Heart left ventricle (tissue), 16 donors: ENCODE measurements at regions not wholly inside any gene's neighbourhood (a gene's known extent, or its start where the extent isn't known, plus 50 kb on each side); places are given as distances from the start of the nearest gene placed in this dataset.
"Not testable (repeated sequence)": the region's sequence is repeated elsewhere in the genome, so short reads cannot be mapped to it uniquely, and the experiment has no call there.

ENCODE experiments used
- ATAC-seq, 4 donors: fragments of 200-7000 bp; cut with Tn5 transposase; one replicate each; pipeline ENCODE4 v1.9.1; 2020 to 2022; ENCODE audit warnings: moderate library complexity in 4 of 4, mild to moderate bottlenecking in 3 of 4, moderate number of reproducible peaks in 1 of 4
- DNase-seq, 5 donors: peaks; one replicate each; pipeline ENCODE4 v3.0.0-alpha.2; 2020
- H3K27ac ChIP-seq, 12 donors: fragments of 200-600 bp; sonication (generic) in 4 of 12; one replicate each; pipeline versions ENCODE4 v1.5.0 to v1.8.0; 2016 to 2022; ENCODE audit warnings: mild to moderate bottlenecking in 2 of 12
- H3K27me3 ChIP-seq, 9 donors: fragments of 200-600 bp; sonication (generic) in 2 of 9; one replicate each; pipeline versions ENCODE4 v1.5.1 to v1.8.0; 2016 to 2022; ENCODE audit warnings: mild to moderate bottlenecking in 3 of 9
- H3K36me3 ChIP-seq, 9 donors: fragments of 200-600 bp; sonication (generic) in 2 of 9; one replicate each; pipeline versions ENCODE4 v1.5.0 to v1.8.0; 2018 to 2022; ENCODE audit warnings: mild to moderate bottlenecking in 2 of 9
- H3K4me1 ChIP-seq, 12 donors: fragments of 200-600 bp; sonication (generic) in 4 of 12; one replicate each; pipeline versions ENCODE4 v1.5.0 to v1.8.0; 2016 to 2022; ENCODE audit warnings: mild to moderate bottlenecking in 3 of 12
- H3K4me3 ChIP-seq, 12 donors: fragments of 200-600 bp; sonication (generic) in 4 of 12; one replicate each; pipeline versions ENCODE4 v1.5.0 to v1.8.0; 2017 to 2022; ENCODE audit warnings: mild to moderate bottlenecking in 9 of 12, moderate library complexity in 4 of 12
- H3K9me3 ChIP-seq, 12 donors: fragments of 200-600 bp; sonication (generic) in 4 of 12; one replicate each; pipeline versions ENCODE4 v1.5.0 to v1.8.0; 2016 to 2022; ENCODE audit warnings: mild to moderate bottlenecking in 1 of 12
- POLR2A ChIP-seq, 2 donors: fragments of 450-650 bp; IDR thresholded peaks; one replicate each; pipeline ENCODE4 v1.6.1; 2017; ENCODE audit warnings: antibody characterized with exemption in 2 of 2, mild to moderate bottlenecking in 2 of 2, moderate library complexity in 2 of 2
- WGBS, 4 donors: extraction: QIAGEN DNeasy Blood & Tissue Kit in 2 of 4; methylation state at CpG; one replicate each; pipeline versions ENCODE4 v1.1.5 to v1.1.7; 2013 to 2018; 5-methylcytosine and 5-hydroxymethylcytosine counted together
- intact Hi-C, 10 donors: fragments of 100-400 bp; cut with DNase I; formaldehyde crosslinking; loops; one replicate each; pipeline versions ENCODE4 v1.11.1 to v1.14.2; 2022
- TF ChIP-seq, protein P1 (sequence below), 12 donors: fragments of 200-600 bp; sonication (generic) in 4 of 12; IDR thresholded peaks; one replicate each; pipeline versions ENCODE4 v1.5.0 to v1.8.0; 2018 to 2022; ENCODE audit warnings: antibody characterized with exemption in 12 of 12, mild to moderate bottlenecking in 5 of 12
- donor health status: ischemic (EF 13 %, LVEDD 7.1; RV severe dilation, severe dysfunction).
- donor health status: healthy with polysubstance abuse.
- donor health status: DM: no; HTN: yes; CAD: no.
- donor health status: DM: no; HTN: no; CAD: no.
- donor health status: ischemic (EF 25% LVEDD 6.9; RV normal size, moderate dysfunction).
- donor health status: ischemic (EF 25% LVEDD 5.7; RV mildly dilated, moderate dysfunction).
- donor health status: healthy.
- donor health status: DM: yes; HTN: yes; CAD: no.
- donor health status: ischemic (EF 35%, LVEDD 5.7; RV mildly dilated, moderate dysfunction).
- donor health status: nonischemic (EF 11% LVEDD 7.7; RV severe dilation, severe dysfunction).
- donor health status: DM: yes; HTN: yes; CAD: no.
- donor health status: PGD.
- donor health status: ischemic (EF 29% LVEDD 5.4; RV normal size, mild dysfunction).
- donor health status: nonischemic (EF 23%, LVEDD 6.1; RV moderate dilation, normal function).

DNA sequence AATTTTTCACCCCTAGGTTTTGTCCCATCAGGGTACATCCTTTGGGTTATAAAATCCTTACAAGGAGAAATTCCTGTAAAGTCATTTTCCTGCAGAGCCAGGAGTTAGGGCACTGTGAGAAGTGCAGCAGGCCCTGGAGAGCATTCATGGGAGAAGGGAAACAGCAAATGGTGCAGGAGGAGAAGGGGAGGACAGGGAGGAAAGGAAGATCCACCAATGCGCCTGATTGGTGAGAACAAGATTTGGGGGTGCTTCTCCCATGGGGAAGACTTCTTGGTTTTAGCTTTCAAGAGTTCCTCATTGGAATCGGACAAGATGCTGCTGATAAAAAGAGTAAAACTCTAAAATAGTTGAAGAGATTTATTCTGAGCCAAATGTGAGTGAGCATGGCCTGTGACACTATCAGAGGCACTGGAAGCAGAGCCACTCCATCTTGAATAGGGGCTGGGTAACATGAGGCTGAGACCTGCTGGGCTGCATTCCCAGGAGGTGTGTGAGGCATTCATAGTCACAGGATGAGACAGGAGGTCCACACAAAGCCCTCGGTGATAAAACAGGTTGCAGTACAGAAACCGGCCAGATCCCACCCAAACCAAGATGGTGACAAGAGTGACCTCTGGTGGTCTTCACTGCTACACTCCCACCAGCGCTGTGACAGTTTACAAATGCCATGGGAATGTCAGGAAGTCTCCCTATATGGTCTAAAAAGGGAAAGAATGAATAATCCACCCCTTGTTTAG lies 305.5 kb upstream of the USP9Y start:
- H3K27ac ChIP-seq, H3K36me3 ChIP-seq, H3K4me3 ChIP-seq, ATAC-seq, H3K9me3 ChIP-seq, intact Hi-C loops, H3K4me1 ChIP-seq, H3K27me3 ChIP-seq, DNase-seq: not testable (repeated sequence)
- TF ChIP-seq, protein P1, sequence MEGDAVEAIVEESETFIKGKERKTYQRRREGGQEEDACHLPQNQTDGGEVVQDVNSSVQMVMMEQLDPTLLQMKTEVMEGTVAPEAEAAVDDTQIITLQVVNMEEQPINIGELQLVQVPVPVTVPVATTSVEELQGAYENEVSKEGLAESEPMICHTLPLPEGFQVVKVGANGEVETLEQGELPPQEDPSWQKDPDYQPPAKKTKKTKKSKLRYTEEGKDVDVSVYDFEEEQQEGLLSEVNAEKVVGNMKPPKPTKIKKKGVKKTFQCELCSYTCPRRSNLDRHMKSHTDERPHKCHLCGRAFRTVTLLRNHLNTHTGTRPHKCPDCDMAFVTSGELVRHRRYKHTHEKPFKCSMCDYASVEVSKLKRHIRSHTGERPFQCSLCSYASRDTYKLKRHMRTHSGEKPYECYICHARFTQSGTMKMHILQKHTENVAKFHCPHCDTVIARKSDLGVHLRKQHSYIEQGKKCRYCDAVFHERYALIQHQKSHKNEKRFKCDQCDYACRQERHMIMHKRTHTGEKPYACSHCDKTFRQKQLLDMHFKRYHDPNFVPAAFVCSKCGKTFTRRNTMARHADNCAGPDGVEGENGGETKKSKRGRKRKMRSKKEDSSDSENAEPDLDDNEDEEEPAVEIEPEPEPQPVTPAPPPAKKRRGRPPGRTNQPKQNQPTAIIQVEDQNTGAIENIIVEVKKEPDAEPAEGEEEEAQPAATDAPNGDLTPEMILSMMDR (IDR thresholded peaks at IDR 0.05), result peak in 1 of 12 donors; percentile 6
- 44 to 46% methylated on average over 5 of the region's 5 CpGs; no CpG with 5 or more reads in 2 of the 4 donors for WGBS, 4 donors

DNA sequence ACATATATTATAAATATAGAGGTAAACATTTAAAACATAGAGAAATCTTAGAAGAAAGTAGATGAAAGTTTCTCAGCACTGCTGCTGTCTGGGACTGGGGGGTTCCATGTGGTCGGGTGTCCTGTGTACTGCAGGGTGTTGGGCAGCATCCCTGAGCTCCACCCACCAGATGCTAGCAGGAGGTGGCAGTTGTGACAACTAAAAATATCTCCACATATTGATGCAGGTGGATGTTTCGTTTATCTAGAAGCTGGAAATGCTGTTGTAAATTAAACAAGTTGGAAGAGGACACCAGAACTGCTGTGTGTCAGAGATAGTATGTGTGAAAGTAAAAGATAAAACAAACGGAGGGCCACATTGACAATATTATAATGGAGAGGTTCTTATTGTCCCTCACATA lies 297.1 kb upstream of the USP9Y start:
- Histone ChIP-seq H3K9me3 (no peaks in the 10 kb centered on the region), H3K27ac (no peak overlapping the region), H3K36me3 (no peaks in the 10 kb centered on the region), H3K27me3 (no peaks in the 10 kb centered on the region), H3K4me1 (no peaks in the 10 kb centered on the region), H3K4me3 (no peak overlapping the region)
- WGBS, 4 donors, result 30 to 38% methylated on average over 3 of the region's 3 CpGs; no CpG with 5 or more reads in 2 of the 4 donors
- intact Hi-C loops, result no loop called here
- ATAC-seq (no peak), DNase-seq (no peak)
- no peak for TF ChIP-seq POLR2A (IDR thresholded peaks at IDR 0.05)
- TF ChIP-seq, protein P1 (IDR thresholded peaks at IDR 0.05), result no peak

DNA sequence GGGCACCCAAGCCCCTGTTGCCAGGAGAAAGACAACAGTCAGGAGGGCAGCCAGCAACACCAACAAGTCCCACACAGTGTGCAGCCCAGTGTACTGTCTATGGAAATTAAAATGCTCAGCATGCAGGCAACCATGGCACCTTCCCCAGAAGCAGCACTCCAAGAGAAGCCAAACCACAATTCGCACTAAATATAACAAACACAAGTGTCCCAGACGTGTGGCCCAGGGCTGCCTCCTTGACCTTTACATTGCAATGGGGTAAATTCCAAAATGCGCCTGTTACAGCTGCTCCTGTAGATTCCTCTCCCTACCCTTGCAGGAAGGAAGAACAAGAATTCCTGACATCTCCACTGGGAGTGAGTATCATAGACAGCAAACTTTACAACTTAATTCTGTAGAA lies 292.8 kb upstream of the USP9Y start:
- H3K9me3 ChIP-seq, result no peaks in the 10 kb centered on the region
- no peak for DNase-seq
- no peaks in the 10 kb centered on the region for H3K36me3 ChIP-seq
- H3K4me3 ChIP-seq, result no peak overlapping the region
- WGBS, 4 donors, result 63 to 73% methylated on average over 3 of the region's 3 CpGs; no CpG with 5 or more reads in 2 of the 4 donors
- H3K27ac ChIP-seq, result no peak overlapping the region
- TF ChIP-seq, protein P1 (IDR thresholded peaks at IDR 0.05), result no peak
- TF ChIP-seq POLR2A (IDR thresholded peaks at IDR 0.05), result no peak
- ATAC-seq, result no peak
- intact Hi-C loops, result no loop called here
- H3K4me1 ChIP-seq, result no peaks in the 10 kb centered on the region
- H3K27me3 ChIP-seq, result no peaks in the 10 kb centered on the region

DNA sequence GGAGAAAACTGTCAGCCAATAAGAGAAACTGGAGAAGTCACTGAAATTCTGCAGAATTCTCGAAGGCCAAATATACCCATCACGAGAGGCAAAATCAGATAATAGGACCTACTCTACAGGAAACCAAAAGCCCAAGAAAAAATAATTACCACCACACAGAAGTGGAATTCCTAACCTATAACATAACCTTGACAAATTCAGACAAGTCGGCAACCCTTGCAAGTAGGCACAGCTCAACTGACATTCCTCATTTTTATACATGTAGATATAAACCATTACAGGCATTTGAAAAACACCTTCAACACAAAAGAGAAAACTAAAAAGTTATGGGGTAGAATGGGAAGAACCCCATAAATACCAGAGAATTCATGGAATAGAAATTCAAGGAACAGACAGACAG lies 290.3 kb upstream of the USP9Y start:
- DNase-seq, result no peak
- Histone ChIP-seq H3K4me1 (no peaks in the 10 kb centered on the region), H3K9me3 (no peaks in the 10 kb centered on the region), H3K27me3 (no peaks in the 10 kb centered on the region), H3K36me3 (no peaks in the 10 kb centered on the region), H3K4me3 (no peak overlapping the region), H3K27ac (no peak overlapping the region)
- no peak for TF ChIP-seq POLR2A (IDR thresholded peaks at IDR 0.05)
- TF ChIP-seq, protein P1 (IDR thresholded peaks at IDR 0.05), result no peak
- WGBS, 4 donors, result 77 to 82% methylated on average over 3 of the region's 3 CpGs; no CpG with 5 or more reads in 2 of the 4 donors
- intact Hi-C loops, result no loop called here
- no peak for ATAC-seq
